Hepatocyte (in vitro differentiated cells): ENCODE measurements at regions not wholly inside any gene's neighbourhood (a gene's known extent, or its start where the extent isn't known, plus 50 kb on each side); places are given as distances from the start of the nearest gene placed in this dataset.

ENCODE experiments used
- EZH2 ChIP-seq: fragments of 200-600 bp; sonication (generic); IDR thresholded peaks from 2 replicates; pipeline ENCODE4 v1.6.1; 2016; ENCODE audit warnings: antibody characterized with exemption, mild to moderate bottlenecking, borderline replicate concordance
- EZH2phosphoT487 ChIP-seq: fragments of 200-600 bp; sonication (generic); IDR thresholded peaks from one replicate; pipeline ENCODE4 v1.6.1; 2018; ENCODE audit warnings: antibody characterized with exemption, mild to moderate bottlenecking, low read depth, moderate library complexity; ENCODE audit not compliant: unreplicated experiment, severe bottlenecking
- TF ChIP-seq, protein P1 (sequence below): fragments of 200-600 bp; sonication (generic); IDR thresholded peaks from 2 replicates; pipeline ENCODE4 v1.5.1; 2016; ENCODE audit warnings: antibody characterized with exemption, mild to moderate bottlenecking; ENCODE audit not compliant: poor library complexity

DNA sequence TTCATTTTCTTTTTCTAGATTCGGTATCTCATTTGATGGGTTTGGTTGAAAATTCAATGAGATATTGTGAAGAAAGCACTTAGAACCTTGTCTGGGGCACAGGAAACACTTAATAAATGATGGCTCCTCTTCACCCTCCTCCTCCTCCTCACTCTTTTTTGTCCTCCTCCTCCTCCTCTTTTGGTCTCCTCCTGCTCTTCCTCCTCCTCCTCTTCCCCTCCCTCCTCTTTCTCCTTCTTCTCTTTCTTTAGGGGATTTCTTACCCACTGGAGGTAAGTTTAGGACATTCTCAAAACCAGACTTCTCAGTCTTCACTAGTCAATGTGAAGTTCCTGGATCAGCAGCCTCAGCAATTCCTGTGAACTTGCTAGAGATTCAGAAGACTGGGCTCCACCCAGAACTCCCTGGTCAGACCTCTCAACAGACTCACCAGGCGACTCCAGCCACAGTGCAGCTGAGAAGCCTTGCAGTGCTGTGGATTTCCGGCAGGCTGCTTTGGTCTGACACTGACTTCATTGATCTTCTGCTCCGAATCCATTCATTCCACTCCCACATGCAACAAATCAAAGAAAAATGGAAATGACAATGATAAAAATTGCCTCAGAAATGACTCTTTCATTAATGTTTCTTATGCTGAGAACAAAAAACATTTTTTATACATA, 368.6 kb upstream of the B3GAT1 start:
- TF ChIP-seq, protein P1, sequence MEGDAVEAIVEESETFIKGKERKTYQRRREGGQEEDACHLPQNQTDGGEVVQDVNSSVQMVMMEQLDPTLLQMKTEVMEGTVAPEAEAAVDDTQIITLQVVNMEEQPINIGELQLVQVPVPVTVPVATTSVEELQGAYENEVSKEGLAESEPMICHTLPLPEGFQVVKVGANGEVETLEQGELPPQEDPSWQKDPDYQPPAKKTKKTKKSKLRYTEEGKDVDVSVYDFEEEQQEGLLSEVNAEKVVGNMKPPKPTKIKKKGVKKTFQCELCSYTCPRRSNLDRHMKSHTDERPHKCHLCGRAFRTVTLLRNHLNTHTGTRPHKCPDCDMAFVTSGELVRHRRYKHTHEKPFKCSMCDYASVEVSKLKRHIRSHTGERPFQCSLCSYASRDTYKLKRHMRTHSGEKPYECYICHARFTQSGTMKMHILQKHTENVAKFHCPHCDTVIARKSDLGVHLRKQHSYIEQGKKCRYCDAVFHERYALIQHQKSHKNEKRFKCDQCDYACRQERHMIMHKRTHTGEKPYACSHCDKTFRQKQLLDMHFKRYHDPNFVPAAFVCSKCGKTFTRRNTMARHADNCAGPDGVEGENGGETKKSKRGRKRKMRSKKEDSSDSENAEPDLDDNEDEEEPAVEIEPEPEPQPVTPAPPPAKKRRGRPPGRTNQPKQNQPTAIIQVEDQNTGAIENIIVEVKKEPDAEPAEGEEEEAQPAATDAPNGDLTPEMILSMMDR: no peak
- no peak for TF ChIP-seq EZH2
- no peak for TF ChIP-seq EZH2phosphoT487
